Stimulated activated naive CD8-positive, alpha-beta T cell treated with anti-CD3 and anti-CD28 coated beads, Interleukin-15, amount 100 ng/mL, for 72 hours (primary cell): ENCODE measurements at regions not wholly inside any gene's neighbourhood (a gene's known extent, or its start where the extent isn't known, plus 50 kb on each side); places are given as distances from the start of the nearest gene placed in this dataset.
A peak's percentile ranks its signal among the peaks of the same experiment; 100 is the strongest.
"Not testable (repeated sequence)": the region's sequence is repeated elsewhere in the genome, so short reads cannot be mapped to it uniquely, and the experiment has no call there.

Source experiments
- ATAC-seq: fragments of 150-1000 bp; cut with Tn5 transposase; 2 replicates; pipeline ENCODE4 v1.10.0; 2021; ENCODE audit warnings: mild to moderate bottlenecking, moderate library complexity
- DNase-seq, 2 donors: peaks; one replicate each; pipeline ENCODE4 v3.0.0; 2021 to 2022
- H3K27ac Mint-ChIP-seq, 2 donors: one replicate each; pipeline ENCODE4 v1.8.0; 2022; ENCODE audit warnings: mild to moderate bottlenecking in 2 of 2, mixed read lengths in 2 of 2, moderate library complexity in 2 of 2
- H3K27me3 Mint-ChIP-seq: one replicate; pipeline ENCODE4 v1.8.0; 2022; ENCODE audit warnings: mixed read lengths
- H3K4me1 Mint-ChIP-seq: one replicate; pipeline ENCODE4 v1.8.0; 2022; ENCODE audit warnings: mild to moderate bottlenecking, mixed read lengths
- H3K4me3 Mint-ChIP-seq, 2 donors: one replicate each; pipeline ENCODE4 v1.8.0; 2022; ENCODE audit warnings: mild to moderate bottlenecking in 2 of 2, mixed read lengths in 2 of 2, moderate library complexity in 1 of 2
- H3K9me3 Mint-ChIP-seq, 2 donors: one replicate each; pipeline ENCODE4 v1.8.0; 2022; ENCODE audit warnings: mixed read lengths in 2 of 2

DNA sequence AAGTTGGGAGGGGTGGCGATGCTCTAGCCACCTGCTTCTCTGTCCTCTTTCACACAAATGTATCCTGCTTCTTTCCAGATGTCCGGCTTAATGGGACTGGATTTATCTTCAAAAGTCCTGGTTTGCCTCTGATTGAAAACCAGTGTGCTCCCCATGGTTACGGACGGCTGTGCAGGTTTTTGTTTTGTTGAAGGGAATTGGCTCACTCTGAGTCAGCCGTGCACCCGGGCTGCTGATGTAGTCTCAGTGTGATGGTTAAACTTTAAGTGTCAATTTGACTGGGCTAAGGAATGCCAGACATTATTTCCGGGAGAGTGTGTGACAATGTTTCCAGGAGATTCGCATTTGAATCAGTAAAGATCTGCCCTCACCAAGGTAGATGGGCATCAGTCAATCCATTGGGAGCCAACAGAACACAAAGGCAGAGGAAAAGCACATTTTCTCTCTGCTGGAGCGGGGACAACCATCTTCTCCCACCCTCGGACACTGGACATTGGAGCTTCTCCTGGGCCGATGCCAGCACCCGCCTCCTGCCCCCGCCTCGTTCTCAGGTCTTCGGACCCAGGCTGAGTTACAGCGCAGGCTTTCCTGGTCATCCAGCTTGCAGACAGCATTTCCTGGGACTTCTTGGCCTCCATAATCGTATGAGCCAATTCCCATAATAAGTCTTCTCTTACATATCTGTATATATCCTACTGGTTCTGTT lies 126.9 kb upstream of the TNRC6C start:
- H3K4me3 Mint-ChIP-seq: no peak overlapping the region

DNA sequence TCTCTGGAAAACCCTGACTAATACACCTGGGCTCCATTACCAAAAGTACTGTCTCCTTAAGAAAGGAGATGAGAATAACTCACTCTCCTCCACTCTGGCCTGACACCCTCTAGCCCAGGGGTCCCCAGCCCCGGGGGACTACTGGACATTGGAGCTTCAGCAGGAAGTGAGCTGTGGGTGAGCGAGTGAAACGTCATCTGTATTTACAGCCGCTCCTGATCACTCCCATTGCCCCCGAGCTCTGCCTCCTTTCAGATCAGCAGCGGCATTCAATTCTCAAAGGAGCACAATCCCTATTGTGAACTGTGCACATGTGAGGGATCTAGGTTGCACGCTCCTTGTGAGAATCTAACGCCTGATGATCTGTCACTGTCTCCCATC lies 126.3 kb upstream of the TNRC6C start:
- no peak for DNase-seq
- H3K4me3 Mint-ChIP-seq: no peak overlapping the region
- peak overlapping the region in 1 of 2 donors; percentile 84 for H3K27ac Mint-ChIP-seq
- H3K27me3 Mint-ChIP-seq: peaks cover 7% of the 10 kb centered on the region
- H3K4me1 Mint-ChIP-seq: peaks cover 46% of the 10 kb centered on the region
- H3K9me3 Mint-ChIP-seq: peaks cover 0 to 1% of the 10 kb centered on the region in 2 donors
- no peak for ATAC-seq

More for the DNA sequence above, 126.9 kb upstream of the TNRC6C start:
- no peak overlapping the region for H3K27ac Mint-ChIP-seq
- no peak for ATAC-seq
- DNase-seq: no peak
- H3K27me3 Mint-ChIP-seq: peaks cover 7% of the 10 kb centered on the region
- H3K4me1 Mint-ChIP-seq: peaks cover 41% of the 10 kb centered on the region
- H3K9me3 Mint-ChIP-seq: no peaks in the 10 kb centered on the region

DNA sequence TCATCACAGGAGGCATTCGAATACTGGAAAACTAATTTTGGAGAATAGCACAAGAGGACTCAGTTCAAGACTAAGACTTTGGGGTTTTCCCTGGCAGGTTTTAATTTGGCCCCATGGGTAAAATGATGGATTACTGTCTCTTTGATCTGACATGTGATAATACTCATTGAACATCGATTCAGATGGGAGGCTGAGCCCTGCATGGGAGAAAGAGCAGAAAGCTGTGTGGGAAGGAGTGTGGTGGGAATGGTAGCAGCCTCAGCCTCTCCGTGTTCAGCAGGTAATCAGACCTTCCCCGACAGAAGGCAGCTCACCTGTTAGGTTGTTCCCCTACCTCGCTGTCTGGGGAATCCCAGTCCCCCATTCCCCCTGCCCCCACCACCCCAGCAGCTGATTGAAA lies 124.7 kb upstream of the TNRC6C start:
- no peak for ATAC-seq
- no peak overlapping the region for H3K27ac Mint-ChIP-seq

DNA sequence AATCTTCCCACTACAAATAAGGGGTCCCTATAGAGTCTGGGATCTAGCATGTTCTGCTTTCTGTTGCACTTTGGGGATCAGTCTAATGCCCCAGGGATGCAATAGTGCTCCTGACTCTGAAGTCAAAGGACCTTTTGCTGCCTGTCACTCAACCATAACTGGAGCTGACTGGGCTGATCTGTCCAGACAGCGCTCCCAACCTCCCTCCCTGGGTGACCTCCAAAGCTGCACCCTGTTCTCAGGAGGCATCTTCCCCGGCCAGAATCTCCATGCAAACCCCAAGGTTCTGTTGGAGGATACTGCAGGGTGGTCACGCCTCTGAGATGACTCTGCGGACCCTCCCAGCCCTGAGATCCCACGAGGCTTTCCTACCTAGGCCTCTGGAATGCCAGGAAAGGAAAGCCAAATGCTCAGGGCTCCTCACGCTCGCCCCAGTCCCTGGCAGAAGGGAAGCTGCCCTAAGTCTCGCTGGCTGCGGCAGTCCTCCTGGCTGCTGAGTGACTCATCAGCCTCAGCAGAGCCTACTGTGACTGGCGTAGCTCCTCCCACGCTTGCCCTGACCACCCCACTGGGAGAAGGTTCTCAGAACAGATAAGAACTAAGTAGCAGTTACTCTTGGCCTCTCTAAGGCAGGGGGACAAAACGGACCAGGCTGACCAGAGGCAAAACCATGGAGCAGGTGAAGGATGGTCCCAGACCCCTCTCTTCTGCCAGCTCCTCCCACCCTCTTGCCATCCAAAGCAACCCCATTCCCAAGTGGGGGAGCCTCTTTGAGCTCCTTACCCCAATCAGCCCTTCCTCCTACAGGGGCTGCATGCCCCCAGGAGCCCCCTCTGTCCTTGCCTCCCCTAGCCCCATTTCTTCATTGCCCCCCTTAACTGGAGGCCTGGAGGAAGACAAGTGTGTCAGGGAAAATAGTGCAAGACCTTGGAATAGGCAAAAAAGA lies 124.1 kb upstream of the TNRC6C start:
- DNase-seq: peak; percentile 68 to 79
- peak; percentile 88 for ATAC-seq
- Mint-ChIP-seq H3K4me1 (peaks cover 60% of the 10 kb centered on the region), H3K4me3 (peak overlapping the region; percentile 13 to 53), H3K27ac (no peak overlapping the region), H3K27me3 (peaks cover 14% of the 10 kb centered on the region), H3K9me3 (peaks cover 0 to 6% of the 10 kb centered on the region in 2 donors)

More for the DNA sequence above, 124.7 kb upstream of the TNRC6C start:
- Mint-ChIP-seq H3K4me1 (peaks cover 54% of the 10 kb centered on the region), H3K27me3 (peaks cover 7% of the 10 kb centered on the region), H3K9me3 (peaks cover 0 to 6% of the 10 kb centered on the region in 2 donors), H3K4me3 (no peak overlapping the region)
- no peak for DNase-seq

DNA sequence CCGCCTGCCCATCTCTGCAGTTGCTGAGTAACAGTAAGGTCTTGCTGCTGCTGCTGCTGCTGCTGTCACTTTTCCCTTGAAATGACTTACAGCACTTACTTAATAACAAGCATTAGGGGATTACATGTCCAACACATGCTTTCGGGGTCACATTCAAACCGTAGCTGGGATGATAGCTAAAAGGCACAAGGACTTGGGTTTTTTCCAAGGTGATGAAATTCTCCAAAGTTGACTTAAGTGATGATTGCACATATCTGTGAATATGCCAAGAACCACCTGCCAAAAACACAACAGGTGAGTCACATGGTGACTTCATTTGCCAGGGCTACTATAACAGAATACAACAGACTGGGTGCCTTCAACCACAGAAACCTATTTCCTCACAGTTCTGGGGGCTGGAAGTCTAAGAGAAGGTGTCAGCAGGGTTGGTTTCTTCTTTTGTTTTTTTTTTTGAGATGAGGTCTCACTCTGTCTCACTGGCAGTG lies 121.9 kb upstream of the TNRC6C start:
- H3K4me1 Mint-ChIP-seq: peaks cover 59% of the 10 kb centered on the region
- ATAC-seq: peak; percentile 94
- no peak overlapping the region for H3K4me3 Mint-ChIP-seq

DNA sequence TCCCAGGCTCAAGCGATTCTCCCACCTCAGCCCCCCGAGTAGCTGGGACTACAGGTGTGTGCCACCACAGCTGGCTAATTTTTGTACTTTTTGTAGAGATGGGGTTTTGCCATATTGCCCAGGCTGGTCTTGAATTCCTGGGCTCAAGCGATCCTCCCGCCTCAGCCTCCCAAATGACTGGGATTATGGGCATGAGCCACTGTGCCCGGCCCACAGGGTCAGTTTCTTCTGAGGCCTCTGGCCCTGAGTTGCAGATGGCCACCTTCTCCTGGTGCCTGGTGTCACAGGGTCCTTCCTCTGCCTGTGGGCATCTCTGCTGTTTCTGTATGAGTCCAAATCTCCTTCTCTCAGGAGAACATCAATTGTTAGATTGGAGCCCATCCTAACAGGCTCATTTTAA lies 121.4 kb upstream of the TNRC6C start:
- DNase-seq, H3K9me3 Mint-ChIP-seq, H3K4me3 Mint-ChIP-seq, ATAC-seq: not testable (repeated sequence)
- Mint-ChIP-seq H3K4me1 (peaks cover 63% of the 10 kb centered on the region), H3K27me3 (peaks cover 20% of the 10 kb centered on the region), H3K27ac (peak overlapping the region in 1 of 2 donors; percentile 20)

More for the DNA sequence above, 121.9 kb upstream of the TNRC6C start:
- peak overlapping the region in 1 of 2 donors; percentile 38 for H3K27ac Mint-ChIP-seq
- DNase-seq: peak in 1 of 2 donors; percentile 73
- H3K9me3 Mint-ChIP-seq: peaks cover 0 to 6% of the 10 kb centered on the region in 2 donors
- peaks cover 24% of the 10 kb centered on the region for H3K27me3 Mint-ChIP-seq

DNA sequence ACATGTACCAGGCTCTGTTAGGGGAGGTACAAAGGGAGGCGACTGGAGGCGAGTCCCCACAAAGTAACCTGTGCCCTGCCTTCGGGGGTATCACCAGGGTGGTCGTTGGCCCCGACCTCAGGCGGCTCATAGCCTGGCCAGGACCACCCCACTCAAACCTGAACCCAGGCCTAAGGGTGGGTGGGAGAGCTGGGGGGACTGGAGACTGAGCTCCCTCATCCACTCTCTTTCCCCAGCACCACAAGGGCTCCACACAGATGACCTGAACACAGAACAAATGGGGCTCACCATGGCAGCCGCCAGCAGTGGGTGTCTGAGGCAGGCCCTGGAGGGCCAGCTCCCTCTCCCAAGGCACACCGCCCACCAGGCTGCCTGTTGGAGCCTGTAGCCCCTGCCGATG lies 120.6 kb upstream of the TNRC6C start:
- ATAC-seq (no peak), DNase-seq (no peak)
- H3K4me1 Mint-ChIP-seq: peaks cover 72% of the 10 kb centered on the region
- H3K4me3 Mint-ChIP-seq: no peak overlapping the region
- peaks cover 0 to 6% of the 10 kb centered on the region in 2 donors for H3K9me3 Mint-ChIP-seq
- H3K27me3 Mint-ChIP-seq: peaks cover 16% of the 10 kb centered on the region
- H3K27ac Mint-ChIP-seq: no peak overlapping the region

DNA sequence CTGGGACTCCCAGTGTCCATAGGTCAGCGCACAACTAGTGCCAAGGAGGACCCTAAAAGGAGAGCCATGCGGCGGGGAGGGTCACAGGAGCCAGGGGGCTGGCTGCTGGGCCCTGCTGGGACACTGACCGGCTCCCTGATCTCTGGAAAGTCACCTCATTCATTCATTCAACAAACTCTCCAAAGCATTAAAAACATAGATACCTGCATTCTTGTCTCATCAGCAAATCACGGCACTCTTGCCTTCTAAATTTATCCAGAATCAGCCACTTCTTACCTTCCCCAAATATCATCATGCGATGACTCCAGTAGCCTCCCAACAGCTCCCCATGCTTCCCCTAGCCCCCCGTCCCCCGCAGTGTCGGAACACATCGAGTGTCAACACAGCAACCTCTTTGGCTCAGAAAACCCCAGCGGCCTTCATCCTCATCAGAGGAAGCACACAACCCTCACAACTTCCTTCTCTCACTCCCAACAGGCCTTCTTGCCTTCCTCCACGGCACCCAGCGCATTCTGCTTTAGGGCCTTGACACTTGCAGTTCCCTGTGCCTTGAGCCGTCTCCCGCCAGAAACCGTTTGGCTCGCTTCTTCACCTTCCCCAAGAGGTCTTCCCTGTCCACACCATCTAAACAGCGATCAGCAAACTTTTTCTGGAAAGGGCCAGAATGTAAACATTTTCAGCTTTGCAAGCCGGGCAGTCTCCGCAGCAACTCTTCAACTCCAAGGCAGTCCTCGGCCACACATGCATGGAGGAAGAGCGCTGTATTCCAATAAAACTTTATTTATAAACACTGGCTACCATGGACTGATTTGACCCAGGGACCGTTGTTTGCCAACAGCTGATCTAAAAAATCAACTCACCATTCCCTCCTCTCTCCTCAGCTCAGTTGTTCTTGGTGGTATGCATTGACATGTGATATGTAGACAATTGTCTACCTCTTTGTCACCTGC lies 119.5 kb upstream of the TNRC6C start:
- DNase-seq: no peak
- Mint-ChIP-seq H3K4me1 (peaks cover 74% of the 10 kb centered on the region), H3K4me3 (no peak overlapping the region), H3K27me3 (peaks cover 16% of the 10 kb centered on the region), H3K27ac (no peak overlapping the region), H3K9me3 (peaks cover 0 to 6% of the 10 kb centered on the region in 2 donors)
- ATAC-seq: no peak

DNA sequence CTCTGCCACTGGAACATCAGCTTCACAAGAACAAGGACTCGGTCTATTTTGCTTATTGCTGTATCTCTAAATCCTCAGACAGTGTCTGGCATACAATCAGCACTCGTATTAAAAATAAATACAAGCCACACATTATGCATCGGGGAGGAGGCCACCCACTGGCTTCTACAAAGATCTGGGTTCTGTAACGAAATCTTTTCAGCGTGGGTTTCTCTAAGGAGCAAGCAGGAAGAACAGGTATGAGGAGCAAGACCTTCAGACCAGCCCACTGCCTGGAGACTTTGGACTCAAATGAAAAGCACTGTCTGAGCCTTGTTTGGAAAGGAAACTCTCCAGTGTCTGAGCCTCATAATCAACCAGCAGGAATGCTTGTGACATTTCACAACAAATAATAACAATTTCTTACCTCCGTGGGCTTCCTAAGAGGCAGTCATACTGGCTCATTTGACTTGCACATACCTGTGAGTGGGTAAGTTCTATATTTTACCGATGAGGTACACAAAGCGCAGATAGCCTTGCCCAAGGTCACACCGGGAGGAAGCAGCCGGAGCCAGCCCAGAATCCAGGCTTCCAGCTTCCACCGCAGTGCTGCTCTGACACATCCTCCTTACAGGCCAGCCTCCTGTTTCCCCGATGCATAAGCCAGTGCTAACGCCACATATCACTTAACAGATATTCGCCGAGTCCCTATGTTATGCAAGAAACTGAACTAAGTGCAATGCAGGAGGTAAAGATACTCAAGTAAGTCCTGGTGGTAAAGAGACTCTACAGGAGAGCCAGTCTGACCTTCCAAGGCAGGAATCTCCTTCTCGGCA lies 118.6 kb upstream of the TNRC6C start:
- H3K27ac Mint-ChIP-seq: no peak overlapping the region
- no peak for ATAC-seq
- H3K4me3 Mint-ChIP-seq: no peak overlapping the region

DNA sequence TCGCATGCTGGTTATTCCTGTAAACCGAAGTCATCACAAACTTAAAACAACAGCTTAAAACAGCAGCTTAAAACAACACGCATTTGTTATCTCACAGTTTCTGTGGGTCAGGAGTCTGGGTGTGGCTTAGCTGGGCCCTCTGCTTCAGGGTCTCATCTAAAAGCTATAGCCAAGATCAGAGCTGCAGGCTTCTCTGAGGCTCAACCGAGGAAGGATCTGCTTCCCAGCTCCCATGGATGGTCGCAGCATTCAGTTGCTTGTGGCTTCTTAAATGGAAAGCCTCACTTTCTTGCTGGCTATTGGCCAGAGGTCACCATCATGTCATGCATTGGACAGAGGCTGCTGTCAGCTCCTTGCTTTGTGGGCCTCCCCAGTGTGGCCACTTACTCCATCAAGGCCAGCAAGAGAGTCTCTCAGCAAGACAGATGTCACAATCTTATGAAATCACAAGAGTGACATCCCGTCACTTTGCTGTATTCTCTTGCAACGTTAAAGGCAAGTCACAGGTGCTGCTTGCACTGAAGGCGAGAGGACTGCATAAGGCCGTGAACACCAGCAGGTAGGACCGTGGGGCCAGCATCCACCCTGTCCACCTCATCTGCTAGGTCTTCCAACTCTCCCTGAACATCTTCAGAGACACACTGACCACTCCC lies 117.9 kb upstream of the TNRC6C start:
- Mint-ChIP-seq H3K27ac (no peak overlapping the region), H3K27me3 (peaks cover 16% of the 10 kb centered on the region), H3K9me3 (peaks cover 0 to 6% of the 10 kb centered on the region in 2 donors), H3K4me3 (no peak overlapping the region), H3K4me1 (peaks cover 75% of the 10 kb centered on the region)
- no peak for DNase-seq
- no peak for ATAC-seq

More for the DNA sequence above, 118.6 kb upstream of the TNRC6C start:
- Mint-ChIP-seq H3K27me3 (peaks cover 16% of the 10 kb centered on the region), H3K4me1 (peaks cover 74% of the 10 kb centered on the region), H3K9me3 (peaks cover 0 to 6% of the 10 kb centered on the region in 2 donors)
- no peak for DNase-seq

DNA sequence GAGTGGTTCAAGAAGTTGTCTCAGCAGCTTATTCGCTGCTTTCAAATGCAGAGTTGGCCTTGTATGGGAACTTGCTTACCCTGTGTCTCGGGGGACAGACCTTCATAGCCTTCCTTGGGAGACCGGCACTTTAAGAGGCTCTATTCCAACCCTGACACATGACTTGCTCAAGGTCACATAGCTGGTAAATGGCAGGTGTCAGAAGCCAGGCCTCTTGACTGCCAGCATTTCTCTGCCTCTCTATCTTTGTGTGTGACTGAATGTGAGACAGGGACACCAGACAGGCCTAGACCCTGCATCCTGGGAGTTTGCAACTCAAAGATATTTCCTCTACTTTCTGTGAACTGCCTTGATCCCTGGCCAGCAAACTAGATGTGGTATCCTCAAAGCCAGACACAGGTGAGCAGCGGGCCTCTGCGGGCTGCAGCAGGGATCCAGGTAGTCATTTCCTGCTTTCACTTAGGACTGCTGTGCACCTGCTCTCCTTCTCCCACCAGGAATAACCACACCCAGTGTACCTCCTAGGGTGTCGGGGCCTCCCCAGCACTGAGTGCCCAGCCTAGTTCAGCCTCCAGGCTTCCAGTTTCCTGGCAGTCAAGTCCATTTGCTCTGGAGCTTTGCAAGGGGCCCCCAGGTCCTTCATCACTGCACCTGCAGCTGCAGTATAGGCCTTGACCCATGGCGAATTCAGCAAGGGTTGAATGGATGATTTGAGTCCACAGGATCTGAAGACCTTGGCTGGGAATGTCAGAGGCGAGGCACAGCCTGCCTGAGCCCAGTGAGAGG lies 116.6 kb upstream of the TNRC6C start:
- H3K27ac Mint-ChIP-seq: no peak overlapping the region
- peaks cover 0 to 6% of the 10 kb centered on the region in 2 donors for H3K9me3 Mint-ChIP-seq
- peaks cover 79% of the 10 kb centered on the region for H3K4me1 Mint-ChIP-seq
- no peak for DNase-seq
- ATAC-seq: no peak
- H3K4me3 Mint-ChIP-seq: peak overlapping the region; percentile 46 to 55
- peaks cover 16% of the 10 kb centered on the region for H3K27me3 Mint-ChIP-seq

DNA sequence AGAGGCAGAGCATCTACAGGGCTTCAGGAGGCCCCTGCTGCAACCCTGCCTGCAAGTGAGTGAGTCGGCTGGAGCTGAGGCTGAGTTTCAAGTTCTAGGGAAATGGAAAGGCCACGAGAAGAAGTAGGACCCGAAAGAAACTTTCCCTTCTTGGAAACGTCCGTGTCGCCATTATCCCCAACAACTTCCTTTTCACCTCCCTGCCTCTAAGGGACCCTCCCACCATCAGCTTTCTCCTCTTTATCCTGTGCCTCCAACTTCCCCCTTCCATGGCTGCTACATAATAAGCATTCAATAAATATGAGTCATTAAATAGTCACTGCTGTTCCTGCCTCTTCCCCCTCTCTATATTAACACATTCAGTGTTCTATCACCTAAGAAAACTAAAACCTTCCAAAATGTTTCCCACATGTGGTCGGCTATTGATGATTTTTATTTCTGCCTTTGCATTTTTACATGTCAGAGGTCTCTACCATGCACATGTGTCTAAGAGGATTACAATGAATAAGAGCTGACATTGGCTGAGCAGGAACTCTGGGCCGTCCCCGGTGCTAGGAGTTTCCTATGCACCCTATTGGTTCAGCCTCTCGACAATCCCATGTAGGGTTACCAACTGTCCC lies 115.9 kb upstream of the TNRC6C start:
- peak in 1 of 2 donors; percentile 26 for DNase-seq
- H3K4me1 Mint-ChIP-seq: peaks cover 81% of the 10 kb centered on the region
- H3K27ac Mint-ChIP-seq: peak overlapping the region in 1 of 2 donors; percentile 40
- H3K9me3 Mint-ChIP-seq: peaks cover 0 to under 1% of the 10 kb centered on the region in 2 donors
- ATAC-seq: peak; percentile 55
- H3K4me3 Mint-ChIP-seq: peak overlapping the region; percentile 46 to 55
- peaks cover 16% of the 10 kb centered on the region for H3K27me3 Mint-ChIP-seq
